HG03097 (cell line): ENCODE measurements at regions not wholly inside any gene's neighbourhood (a gene's known extent, or its start where the extent isn't known, plus 50 kb on each side); places are given as distances from the start of the nearest gene placed in this dataset.
"Not testable (repeated sequence)": the region's sequence is repeated elsewhere in the genome, so short reads cannot be mapped to it uniquely, and the experiment has no call there.

Experiments used
- ATAC-seq: cut with Tn5 transposase; IDR thresholded peaks from one replicate; pipeline ENCODE4 v1.9.1; 2021; ENCODE audit not compliant: unreplicated experiment, low FRiP score

DNA sequence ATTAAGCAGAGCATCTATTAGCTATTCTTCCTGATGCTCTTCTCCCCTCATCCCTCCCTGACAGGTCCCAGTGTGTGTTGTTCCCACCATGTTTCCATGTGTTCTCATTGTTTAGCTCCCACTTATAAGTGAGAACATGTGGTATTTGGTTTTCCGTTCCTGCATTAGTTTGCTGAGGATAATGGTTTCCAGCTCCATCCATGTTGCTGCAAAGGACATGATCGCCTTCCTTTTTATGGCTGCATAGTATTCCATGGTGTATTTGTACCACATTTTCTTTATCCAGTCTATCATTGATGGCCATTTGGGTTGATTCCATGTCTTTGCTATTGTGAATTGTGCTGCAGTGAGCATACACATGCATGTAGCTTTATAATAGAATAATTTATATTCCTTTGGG lies 287.9 kb upstream of the FZD8 start:
- not testable (repeated sequence) for ATAC-seq

DNA sequence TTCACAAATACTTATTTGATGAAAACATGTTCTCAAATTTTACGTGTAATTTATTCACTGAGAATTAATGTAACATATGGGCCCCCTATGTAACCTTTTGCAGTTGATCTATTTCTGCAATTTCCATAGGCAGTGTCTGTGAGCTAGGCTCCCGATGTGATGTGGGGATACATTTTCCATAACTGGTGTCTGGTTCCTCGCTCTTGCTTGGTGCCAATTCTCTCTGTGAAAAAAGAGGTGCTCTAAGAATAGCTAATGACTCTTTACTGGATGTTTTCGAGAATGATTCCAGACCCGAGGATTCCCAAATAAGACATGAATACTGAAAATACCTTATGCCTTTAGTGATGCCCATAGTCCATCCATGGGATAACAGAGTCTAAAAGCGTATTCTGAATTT lies 286.7 kb upstream of the FZD8 start:
- ATAC-seq = no peak

DNA sequence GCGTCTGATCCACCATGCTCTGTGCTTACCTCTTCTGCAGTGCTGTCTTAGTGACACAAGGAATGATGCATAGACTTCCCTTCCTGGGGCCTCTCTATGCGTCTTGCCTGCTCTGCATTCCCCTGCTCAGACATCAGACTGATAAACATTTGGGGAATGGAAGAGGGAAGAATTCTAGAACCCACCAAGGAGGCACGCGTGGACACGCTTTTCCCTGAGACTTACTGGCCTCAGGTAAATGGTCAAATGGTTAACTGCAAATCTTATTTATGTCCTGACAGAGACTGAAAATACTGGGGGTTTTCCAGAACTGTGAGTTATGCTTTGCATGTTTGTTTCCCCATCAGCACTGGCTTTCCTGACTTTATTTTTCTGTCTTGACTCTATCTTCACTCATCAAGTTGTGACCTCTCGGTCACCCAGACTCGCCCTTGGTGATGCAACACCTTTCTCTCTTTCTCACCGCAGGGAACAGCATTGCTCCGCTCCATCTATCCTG lies 285.9 kb upstream of the FZD8 start:
- ATAC-seq = no peak

DNA sequence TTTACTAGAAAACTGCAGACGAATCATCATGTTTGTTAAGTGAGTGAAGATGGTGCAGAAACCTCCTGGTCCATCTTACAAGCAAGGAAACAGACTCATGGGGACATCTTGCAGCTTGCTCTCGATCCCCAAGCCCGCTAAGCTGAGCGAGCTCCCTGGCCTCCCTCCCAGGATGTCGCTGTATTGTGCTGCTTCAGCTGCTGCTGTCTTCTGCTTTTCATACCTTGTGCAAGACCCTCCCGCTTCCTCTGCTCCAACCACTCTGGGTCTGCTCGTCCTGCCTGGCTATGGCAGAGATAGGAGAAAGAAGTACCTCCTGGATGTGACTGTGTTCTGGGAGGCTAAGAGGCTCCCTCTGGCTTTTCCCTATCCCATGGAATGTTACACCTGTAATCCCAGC lies 285.2 kb upstream of the FZD8 start:
- no peak for ATAC-seq

DNA sequence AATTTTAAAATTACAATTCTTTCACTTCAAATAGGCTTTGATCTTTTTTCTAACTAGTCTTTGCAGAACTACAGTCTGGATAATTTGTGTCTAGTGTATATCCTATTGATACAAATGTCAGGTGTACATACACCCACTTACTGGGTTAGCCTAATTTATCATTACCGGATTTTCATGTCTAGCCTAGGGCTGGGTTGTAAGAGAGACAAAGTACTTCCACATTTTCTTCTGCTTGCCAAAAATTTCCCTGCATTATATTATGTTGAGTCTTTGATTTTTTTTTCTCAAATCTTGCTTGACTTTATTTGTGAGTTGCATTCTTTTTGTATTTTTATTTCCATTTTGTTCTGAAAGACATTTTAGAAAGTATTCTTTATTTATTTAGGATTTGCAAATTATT lies 284.8 kb upstream of the FZD8 start:
- ATAC-seq = no peak

DNA sequence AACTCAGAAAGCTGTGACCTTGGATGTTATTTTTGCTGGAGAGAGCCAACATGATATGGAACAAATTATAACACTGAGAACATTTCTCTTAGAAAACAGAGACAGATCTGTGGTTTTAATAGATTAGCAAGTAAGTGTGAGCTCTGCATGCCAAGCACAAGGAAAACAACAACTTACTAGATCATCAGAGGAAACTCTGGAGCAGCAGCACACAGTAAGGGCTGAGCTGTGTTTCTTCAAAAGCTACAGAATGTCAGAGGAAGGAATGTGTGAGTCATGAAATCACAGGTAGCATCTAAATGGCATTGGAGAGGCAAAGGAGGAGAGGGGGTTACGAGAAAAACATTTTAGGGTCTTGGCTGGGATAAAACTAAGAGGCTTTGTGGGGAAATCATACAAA lies 283.4 kb upstream of the FZD8 start:
- no peak for ATAC-seq

DNA sequence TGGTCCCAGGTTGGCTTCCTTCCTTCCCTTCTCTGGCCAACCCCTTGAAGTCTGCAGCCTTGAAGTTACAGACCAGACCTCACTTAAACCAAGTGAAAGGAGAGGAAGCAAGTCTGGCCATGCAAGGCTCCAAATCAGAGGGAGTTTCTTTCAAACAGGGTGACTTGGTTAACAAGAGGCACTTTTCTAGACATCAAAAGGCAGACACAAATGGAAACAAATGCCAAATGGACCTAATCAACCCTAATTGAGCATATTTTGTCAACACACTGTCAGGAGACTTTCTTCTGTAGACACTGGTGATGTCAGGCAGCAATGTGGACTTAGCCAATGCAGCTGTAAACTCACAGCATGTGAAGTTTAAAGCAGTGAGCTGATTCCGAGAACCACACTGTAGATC lies 282.7 kb upstream of the FZD8 start:
- no peak for ATAC-seq

DNA sequence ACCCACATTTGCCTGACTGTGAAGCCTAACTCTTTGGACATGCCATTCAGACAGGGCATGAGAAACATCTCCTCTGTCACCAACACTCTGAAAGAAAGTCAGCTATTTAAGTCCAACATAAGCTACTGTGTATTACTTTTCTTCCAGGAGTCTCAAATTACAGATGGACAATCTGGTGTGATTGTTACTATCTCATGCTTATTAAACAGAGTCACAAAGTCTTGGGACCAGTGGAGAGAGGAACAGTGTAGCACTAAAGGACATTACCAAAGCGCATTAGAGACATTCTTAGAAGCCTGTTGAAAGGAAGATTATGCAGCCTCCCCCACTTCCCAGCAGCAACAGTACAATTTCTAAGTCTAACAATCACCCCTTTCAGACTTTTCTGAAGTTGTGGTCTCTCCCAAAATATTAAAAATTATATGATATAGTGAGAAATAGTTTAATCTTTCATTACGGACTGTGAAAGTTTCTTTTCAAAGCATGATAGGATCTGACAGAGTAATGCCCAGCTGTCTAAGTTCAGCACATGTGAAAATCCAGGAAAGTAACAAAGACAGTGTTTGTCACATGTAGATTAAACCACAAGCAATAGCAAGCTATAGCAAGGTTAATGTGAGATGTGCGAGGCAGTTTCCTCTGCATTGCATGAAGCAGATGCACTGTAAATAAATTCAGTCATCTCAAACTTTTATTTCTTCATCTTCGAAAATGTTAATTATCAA lies 280.9 kb upstream of the FZD8 start:
- ATAC-seq = no peak

DNA sequence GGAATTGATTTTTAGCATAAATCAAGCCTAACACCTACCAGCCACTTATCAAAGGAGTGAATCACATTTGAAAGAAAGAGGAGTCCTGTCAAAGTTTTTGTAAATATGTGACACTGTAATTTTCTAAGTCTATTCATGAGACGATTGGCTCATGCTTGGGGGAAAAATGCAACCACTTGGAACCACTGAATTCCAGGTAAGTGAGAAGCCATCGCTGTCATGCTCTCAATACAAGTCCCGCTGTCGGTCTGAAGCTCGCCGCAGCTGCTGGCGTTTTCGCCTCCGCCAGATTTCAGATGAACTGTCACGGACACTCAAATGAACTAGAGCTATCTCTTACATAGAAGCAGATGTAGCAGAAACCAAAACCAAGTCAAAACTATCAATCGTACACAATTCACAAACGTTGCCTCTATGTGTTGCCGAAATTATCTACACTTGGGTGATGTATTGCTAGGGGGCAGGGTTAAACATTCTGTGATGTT lies 279.8 kb upstream of the FZD8 start:
- ATAC-seq = no peak

DNA sequence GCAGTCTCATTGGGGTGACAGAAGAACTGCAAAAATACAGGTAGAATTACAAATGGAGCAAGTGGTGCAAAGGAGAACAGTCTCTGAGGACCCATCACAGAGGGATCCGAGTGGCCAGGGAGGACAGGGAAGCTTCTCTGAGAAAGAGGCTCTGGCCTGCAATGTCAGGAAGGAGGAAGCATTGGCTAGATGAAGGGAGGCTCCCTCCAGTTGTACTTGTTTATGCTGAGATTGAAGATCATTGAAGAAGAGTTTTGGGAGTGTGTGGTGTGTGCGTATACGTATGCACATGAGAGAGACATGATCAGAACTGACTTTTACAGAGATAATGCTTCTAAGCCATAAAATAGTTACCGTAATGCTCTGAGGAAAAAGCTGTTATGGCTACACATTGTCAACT lies 274.7 kb upstream of the FZD8 start:
- no peak for ATAC-seq

DNA sequence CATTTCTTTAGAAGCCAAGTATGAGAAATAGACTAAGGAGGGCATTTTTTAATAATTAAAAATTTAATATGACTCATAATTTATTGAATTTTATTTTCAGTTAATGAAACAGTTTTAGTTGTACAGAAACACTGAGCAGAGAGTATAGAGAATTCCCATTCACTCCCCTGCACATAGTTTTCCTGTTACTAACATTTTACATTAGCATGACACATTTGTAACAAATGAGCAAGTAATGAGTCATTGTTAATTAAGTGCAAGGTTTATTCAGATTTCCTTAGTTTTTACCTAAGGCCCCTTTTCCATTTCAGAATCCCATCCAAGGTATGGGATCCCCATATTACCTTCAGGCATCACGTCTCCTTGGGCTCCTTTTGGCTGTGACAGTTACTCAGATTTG lies 271.5 kb upstream of the FZD8 start:
- no peak for ATAC-seq

DNA sequence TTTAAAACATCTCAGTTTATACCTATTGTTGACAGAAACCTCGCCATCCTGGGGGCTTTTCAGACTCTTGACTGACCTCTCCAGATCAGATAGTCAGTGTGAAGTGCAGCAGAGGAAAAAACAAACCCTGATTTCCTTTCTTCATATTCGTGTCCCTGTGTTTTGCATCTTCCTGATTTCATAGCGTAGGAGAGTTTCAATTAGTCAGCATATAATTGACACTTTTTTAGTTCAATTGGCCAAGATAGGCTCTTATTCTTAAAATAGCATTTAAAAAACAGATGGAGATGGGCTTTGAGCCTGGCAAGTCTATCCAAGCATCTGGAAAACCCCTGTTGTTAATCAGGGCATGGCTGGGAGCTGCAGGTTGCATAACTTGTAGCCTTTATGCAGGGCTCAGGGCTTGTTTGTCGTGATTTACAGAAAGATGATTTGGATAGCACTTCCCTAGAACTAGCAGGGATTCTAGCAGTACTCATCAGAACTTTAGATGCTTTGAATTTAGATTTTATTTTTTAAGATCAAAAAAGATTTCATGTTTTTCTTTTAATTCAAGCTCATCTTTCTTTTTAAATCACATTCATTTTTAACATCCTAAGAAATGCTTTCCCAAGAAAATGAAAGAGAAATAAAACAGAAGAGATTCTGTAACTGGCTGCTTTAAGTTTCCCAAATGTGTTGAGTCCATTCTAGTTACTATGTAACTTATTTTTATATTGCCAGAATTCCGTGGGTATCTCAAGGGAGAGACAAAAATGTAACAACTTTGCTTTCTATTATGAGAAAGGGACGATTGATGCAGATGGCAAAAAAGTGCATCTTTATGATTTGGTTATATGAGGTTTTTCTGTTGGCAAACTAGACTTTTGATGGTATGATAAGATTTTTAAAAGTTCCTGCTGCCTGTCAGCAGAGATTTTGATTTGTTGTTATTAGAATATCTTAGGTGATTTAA lies 270.8 kb upstream of the FZD8 start:
- ATAC-seq = no peak

DNA sequence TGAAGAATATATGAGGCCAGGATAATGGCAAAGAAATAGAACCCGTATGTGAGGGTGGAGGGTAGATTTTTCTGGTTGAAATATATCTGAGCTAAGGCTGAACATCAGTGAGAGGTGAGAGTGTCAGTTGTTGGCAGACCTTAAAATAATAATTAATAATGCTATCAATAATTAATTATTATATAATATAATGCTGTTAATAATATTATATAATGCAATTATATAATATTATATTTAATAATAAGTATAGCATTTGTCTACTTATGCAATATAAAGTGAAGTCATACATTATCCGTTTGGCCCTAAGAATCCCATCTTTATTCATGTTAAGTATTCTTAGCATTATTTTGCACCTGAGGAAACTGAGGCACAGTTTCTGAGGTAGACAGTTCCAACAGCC lies 269.9 kb upstream of the FZD8 start:
- ATAC-seq = no peak

DNA sequence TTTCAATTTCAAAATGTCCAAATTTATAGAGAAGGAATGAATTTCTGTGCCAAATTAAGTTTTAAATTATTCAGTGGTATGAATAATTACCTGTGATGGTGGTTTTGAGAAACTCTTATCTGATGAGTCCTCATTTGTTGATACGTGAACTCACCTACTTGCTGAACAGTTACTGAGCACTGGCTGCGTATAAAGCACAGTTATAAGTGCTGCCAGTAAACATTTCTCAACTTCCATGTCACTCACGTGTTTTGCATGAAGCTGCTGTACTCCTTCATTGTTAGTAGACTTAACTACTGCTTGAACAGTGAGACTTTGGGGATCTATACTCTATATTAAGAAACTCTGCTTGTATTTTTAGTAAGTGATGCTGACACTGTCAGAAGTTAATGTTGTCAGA lies 269.1 kb upstream of the FZD8 start:
- ATAC-seq = no peak

DNA sequence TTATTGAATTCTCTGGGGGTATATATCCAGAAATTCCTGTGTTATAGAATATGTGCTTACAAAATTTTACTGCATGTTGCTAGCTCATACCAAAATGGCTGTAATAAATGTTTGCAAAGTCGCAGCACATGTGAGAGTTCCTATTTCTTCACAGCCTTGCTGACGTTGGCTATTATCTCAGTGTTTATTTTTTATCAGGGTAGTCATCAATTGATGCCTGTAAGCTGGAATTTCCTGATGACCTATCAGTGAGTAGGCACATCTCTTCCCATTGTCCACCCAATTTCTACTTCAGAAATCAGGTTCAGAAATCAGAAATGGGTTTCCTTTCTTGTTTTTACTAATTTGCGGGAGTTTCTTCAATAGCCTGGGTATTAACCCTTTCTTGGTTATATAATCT lies 268.1 kb upstream of the FZD8 start:
- ATAC-seq = no peak

DNA sequence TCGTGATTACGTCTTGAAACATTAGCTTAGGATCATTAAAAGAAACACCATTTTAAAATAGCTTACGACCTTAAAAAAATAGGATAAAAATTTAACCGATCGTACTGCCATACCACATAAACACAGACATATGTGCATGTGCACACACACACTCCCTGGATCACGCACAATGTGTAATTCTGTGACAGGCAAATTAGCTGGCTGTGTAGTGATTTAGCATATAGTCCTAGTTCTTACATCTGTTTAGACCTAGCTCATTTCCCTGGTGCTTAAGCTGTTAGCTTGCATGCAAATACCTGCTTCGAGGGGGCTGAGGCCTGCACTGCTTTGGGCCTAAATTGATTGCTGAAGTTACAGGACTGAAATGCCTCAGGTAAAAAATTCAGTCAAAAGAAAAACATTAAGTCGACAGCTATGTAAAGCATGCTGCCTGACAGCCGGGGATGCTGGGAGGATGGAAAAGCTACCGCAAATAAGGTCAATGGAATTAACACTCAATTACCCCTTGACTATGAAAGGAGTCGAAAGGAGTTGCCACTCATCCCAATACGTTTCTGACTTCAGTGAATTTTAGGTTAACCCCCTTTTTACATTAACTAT lies 267.1 kb upstream of the FZD8 start:
- ATAC-seq = no peak

DNA sequence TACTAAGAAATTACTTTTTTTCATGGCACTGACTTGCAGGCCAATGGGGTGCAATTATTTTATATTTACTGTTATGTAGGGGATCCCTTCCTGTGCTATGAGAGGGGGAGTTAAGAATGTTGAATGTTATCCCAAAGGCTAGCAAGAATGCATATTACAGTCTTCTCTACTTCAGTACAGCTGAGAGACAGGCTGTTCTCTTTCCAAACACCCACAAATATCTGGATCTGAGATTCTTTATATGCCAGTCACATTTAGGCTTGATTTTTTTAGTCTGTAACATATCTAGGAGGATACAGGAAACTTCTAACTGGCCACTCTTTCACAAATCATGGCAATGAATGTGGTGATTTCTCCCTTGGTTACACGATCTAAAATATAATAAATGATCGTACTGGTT lies 266.4 kb upstream of the FZD8 start:
- no peak for ATAC-seq

DNA sequence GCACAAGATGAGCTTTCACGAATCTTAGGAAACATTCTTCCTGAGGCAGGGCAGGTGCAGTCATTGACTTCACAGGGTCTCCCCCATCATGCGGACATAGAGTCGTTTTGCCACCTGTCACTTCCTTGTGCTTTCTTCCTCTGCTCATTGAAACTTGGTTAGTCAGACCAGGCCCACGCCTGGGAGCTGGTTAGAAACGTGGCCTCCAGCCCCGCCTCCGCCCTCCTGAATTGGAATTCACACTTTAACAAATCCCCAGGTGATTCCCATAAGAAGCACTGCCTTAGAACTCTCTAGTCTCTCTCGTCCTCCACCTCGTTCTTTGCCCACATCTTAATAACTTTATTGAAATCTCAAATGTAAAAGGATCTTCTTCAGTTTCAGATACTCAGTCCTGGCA lies 265.5 kb upstream of the FZD8 start:
- ATAC-seq = no peak

DNA sequence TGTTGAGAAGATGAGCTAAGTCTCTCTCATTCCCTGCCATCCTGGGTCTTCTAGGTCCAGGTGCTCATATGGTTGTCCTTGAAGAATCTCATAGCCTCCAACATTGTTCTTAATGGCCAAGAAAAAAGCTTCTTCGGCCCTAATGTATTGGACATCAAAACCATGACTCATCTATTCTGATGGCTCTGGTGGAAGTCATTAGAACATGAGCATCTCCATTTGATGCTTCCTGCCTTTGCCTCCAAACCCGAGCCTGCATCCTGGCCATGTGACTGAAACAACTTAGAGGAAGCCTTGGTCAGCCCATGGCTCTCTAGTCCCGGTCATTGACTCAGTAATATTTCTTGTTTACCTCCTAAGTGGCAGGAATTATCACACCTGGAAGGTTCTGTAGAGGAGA lies 264.1 kb upstream of the FZD8 start:
- ATAC-seq = no peak

DNA sequence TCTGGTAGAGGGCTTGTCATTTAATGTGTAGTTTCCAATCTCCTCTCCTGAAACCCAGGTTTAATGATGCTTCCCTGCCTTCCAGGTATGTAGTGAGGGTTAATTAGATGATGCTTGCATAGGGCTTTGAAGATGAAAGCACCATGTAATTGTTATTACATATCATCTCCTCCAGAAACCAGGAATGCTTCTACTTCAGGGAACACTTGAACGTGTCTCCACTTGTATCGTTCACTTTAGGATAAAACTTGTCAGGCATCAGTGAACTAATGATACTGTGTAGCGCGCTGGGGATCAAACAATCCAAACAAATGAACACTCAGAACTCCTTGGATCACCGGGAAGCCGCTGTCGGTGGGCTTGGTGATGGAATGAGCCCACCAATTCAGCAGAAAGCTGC lies 260.9 kb upstream of the FZD8 start:
- no peak for ATAC-seq

DNA sequence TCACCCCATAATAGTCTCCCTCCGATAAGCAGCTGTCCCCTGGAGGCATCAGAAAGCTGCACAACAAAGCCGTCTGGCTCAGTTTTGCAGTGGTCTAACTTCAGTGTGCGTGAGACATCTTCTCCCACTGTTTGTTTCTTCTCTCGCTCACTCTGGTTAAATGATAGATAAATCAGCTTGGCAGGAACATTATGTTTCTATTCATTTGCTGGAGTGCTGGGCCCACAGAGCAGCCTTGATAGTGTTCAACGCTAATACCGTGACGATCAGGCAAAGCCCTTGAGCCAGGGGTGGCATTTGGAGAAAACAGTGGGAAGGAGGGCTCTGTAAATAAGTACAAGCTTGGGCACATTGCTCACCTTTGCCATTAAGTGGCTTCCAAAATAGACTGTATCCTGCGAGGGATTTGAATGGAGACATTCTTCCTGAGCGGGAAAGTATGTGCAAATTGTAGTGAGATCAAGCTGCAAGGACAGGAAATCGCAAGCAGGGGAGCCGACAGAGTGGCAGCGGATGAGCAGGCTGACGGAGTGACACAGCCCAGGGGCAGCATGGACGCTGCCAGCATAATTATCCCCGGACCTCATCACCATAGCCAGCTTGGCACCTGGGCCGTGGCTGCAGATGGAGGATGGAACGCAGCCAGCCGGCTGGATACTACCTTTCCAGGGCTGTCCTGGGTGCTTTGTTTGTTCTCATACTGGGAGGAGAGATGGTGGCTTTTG lies 256.8 kb upstream of the FZD8 start:
- ATAC-seq = no peak
